Liver (tissue), 3 donors: ENCODE measurements at regions not wholly inside any gene's neighbourhood (a gene's known extent, or its start where the extent isn't known, plus 50 kb on each side); places are given as distances from the start of the nearest gene placed in this dataset.

Experiments
- CTCF ChIP-seq: fragments of 150-350 bp; IDR thresholded peaks from 2 replicates; pipeline ENCODE4 v1.5.1; 2017; ENCODE audit warnings: improper control_type of control experiment, low read depth, low read length; ENCODE audit not compliant: missing input control
- EGR1 ChIP-seq, 2 donors: IDR thresholded peaks; 2 replicates each; pipeline ENCODE4 v1.6.1; 2016 to 2018; ENCODE audit warnings: antibody characterized with exemption in 2 of 2, low read depth in 2 of 2
- MAX ChIP-seq: IDR thresholded peaks from 2 replicates; pipeline ENCODE4 v1.6.1; 2016; ENCODE audit warnings: antibody characterized with exemption
- RAD21 ChIP-seq, 2 donors: IDR thresholded peaks; 2 replicates each; pipeline ENCODE4 v1.6.1; 2016; ENCODE audit warnings: antibody characterized with exemption in 2 of 2, mild to moderate bottlenecking in 2 of 2
- REST ChIP-seq: IDR thresholded peaks from 2 replicates; pipeline ENCODE4 v1.6.1; 2016; ENCODE audit warnings: antibody characterized with exemption, mild to moderate bottlenecking
- RXRA ChIP-seq, 2 donors: IDR thresholded peaks; 2 replicates each; pipeline ENCODE4 v1.6.1; 2017 to 2018; ENCODE audit warnings: antibody characterized with exemption in 2 of 2, mild to moderate bottlenecking in 1 of 2
- SP1 ChIP-seq: IDR thresholded peaks from 2 replicates; pipeline ENCODE4 v1.6.1; 2018; ENCODE audit warnings: antibody characterized with exemption, mild to moderate bottlenecking
- YY1 ChIP-seq: IDR thresholded peaks from 2 replicates; pipeline ENCODE4 v1.6.1; 2016; ENCODE audit warnings: antibody characterized with exemption, mild to moderate bottlenecking
- donor health status: healthy.
- donor health status: healthy.

GRCh38 chr14:44418856-44419255 lies 88.2 kb downstream of the FSCB start:
- TF ChIP-seq CTCF (no peak), MAX (no peak), YY1 (no peak), RAD21 (IDR thresholded peaks at IDR 0.05) (no peak), RXRA (IDR thresholded peaks at IDR 0.05) (no peak), EGR1 (IDR thresholded peaks at IDR 0.05; ENCODE audit: low read depth in 2 of 2) (no peak), SP1 (no peak), REST (no peak)
